ENCODE measurements at regions not wholly inside any gene's neighbourhood (a gene's known extent, or its start where the extent isn't known, plus 50 kb on each side); places are given as distances from the start of the nearest gene placed in this dataset.

GRCh38 chr12:63208956-63209355, 58.0 kb upstream of the AVPR1A start:
- TF ChIP-seq CTCF (IDR thresholded peaks at IDR 0.05; ENCODE audit: poor library complexity, severe bottlenecking) = no peak
- TF ChIP-seq EP300 (conservative IDR thresholded peaks at IDR 0.05; ENCODE audit: poor library complexity, severe bottlenecking) = no peak
- TF ChIP-seq SMC3 (conservative IDR thresholded peaks at IDR 0.05; ENCODE audit: poor library complexity) = no peak
- TF ChIP-seq POLR2AphosphoS5 (IDR thresholded peaks at IDR 0.05) = no peak
- no peak for TF ChIP-seq EZH2 (IDR thresholded peaks at IDR 0.05; ENCODE audit: borderline replicate concordance, insufficient read depth, low read length, poor library complexity, severe bottlenecking)
- TF ChIP-seq TAF1 (IDR thresholded peaks at IDR 0.05; ENCODE audit: low read depth) = no peak
- TF ChIP-seq, protein P1, sequence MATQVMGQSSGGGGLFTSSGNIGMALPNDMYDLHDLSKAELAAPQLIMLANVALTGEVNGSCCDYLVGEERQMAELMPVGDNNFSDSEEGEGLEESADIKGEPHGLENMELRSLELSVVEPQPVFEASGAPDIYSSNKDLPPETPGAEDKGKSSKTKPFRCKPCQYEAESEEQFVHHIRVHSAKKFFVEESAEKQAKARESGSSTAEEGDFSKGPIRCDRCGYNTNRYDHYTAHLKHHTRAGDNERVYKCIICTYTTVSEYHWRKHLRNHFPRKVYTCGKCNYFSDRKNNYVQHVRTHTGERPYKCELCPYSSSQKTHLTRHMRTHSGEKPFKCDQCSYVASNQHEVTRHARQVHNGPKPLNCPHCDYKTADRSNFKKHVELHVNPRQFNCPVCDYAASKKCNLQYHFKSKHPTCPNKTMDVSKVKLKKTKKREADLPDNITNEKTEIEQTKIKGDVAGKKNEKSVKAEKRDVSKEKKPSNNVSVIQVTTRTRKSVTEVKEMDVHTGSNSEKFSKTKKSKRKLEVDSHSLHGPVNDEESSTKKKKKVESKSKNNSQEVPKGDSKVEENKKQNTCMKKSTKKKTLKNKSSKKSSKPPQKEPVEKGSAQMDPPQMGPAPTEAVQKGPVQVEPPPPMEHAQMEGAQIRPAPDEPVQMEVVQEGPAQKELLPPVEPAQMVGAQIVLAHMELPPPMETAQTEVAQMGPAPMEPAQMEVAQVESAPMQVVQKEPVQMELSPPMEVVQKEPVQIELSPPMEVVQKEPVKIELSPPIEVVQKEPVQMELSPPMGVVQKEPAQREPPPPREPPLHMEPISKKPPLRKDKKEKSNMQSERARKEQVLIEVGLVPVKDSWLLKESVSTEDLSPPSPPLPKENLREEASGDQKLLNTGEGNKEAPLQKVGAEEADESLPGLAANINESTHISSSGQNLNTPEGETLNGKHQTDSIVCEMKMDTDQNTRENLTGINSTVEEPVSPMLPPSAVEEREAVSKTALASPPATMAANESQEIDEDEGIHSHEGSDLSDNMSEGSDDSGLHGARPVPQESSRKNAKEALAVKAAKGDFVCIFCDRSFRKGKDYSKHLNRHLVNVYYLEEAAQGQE (IDR thresholded peaks at IDR 0.05; ENCODE audit: borderline replicate concordance) = no peak

Measured in neural cell (in vitro differentiated cells).